Lung microvascular endothelial cell (primary cell): ENCODE measurements at regions not wholly inside any gene's neighbourhood (a gene's known extent, or its start where the extent isn't known, plus 50 kb on each side); places are given as distances from the start of the nearest gene placed in this dataset.

Experiments
- DNase-seq, 2 donors: peaks; one replicate each; pipeline versions ENCODE4 v3.0.0 to v3.0.0-alpha.2; 2010; ENCODE audit warnings: low read depth in 2 of 2

- no peak for DNase-seq
These were observed 101.8 kb downstream of the CAND1 start for GRCh38 chr12:67370979-67371378.

- no peak for DNase-seq
These were observed 107.9 kb downstream of the CAND1 start for GRCh38 chr12:67377021-67377420.

- DNase-seq: no peak
These were observed 108.4 kb downstream of the CAND1 start for GRCh38 chr12:67377541-67377940.

GRCh38 chr12:67382241-67382871, 113.2 kb downstream of the CAND1 start:
- DNase-seq: no peak

DNA sequence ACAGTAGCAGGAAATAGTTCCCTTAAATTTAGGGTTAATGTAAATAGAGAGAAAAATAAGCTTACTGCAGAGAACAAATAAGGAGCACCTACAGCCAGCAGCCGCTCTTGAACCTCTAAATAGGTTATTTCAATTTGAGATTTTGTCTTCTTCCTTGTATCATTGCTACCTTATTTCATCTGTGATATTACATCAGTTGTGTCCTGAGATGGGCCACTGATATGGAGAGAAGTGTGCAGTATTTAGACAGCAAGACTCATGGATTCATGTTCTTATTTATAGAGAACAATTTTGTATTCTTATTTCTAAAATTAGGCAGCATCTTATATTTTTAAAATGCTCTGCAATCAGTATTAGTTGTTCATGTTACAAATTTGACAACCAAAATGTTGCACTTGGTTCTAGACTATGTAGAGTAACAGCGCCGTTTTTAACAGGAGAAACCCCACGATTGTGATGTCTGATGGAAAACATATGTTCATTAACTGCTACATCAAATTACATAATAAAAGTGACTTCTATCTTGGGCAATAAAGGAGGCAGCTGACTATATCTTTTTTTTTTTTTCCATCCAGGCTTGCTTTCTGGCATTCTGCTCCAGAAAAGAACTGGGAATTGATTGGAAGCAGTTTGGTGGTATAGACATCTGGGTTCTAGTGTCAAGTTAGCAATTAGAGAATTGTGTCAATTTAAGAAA, 117.9 kb downstream of the CAND1 start:
- DNase-seq: no peak

- no peak for DNase-seq
These were observed 119.4 kb downstream of the CAND1 start for GRCh38 chr12:67388331-67389138.

DNA sequence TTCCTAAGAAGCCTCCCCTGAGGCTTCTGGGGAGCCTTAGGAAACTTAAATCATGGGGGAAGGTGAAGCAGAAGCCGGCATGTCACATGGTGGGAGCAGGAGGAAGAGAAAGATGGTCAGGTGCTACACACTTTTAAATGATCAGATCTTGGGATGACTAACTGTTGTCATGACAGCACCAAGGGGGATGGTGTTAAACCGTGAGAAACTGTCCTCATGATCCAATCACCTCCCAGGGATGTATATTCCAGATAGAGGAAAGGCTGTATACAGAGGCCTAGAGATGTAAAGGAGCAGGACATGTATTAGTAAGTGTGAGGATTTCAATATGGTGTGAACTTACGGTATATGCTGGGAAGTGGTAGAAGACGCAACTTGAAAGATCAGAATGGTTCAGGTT, 121.1 kb downstream of the CAND1 start:
- no peak for DNase-seq

DNA sequence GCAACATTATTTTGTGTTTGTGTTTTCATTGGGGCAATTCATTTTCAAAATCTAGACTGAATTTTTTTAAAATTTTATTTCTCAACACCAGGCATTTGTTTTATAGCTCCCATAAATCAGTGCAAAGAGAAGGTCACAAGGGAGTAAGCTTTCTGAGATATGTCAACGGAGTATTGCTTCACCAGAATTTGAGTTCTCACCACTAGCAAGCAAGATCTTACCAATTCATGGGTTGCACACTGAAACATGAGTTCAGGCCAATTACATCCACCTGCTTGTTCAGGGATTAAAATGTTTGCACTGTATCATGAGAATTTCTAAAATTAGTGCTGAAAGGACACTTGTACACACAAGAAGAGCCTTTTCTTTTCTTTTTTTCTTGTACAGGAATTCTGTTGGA, 121.9 kb downstream of the CAND1 start:
- DNase-seq: no peak

GRCh38 chr12:67391656-67392055, 122.5 kb downstream of the CAND1 start:
- no peak for DNase-seq

DNA sequence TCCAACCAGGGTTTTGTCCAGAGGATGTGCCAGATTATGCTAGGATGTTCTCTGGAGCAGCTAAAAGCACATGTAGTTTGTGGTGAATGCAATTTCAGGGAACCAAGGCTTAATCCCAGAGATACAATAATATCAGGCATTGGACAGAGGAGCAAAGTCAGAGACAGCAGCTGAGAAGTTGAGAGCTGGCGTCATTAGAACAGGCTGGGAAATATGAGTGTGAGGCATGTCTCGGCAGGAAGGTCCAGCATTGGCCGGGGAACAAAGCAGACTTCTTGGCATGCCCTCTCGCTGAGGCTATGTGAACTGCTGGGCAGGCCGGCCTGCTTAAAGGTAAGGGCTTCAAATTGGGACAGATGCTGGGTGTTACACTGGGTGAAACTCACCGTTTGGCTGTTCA, 125.4 kb downstream of the CAND1 start:
- peak in 1 of 2 donors; percentile 5 for DNase-seq

- DNase-seq: no peak
These were observed 131.6 kb downstream of the CAND1 start for GRCh38 chr12:67400742-67401141.

GRCh38 chr12:67410246-67410645, 141.1 kb downstream of the CAND1 start:
- no peak for DNase-seq

DNA sequence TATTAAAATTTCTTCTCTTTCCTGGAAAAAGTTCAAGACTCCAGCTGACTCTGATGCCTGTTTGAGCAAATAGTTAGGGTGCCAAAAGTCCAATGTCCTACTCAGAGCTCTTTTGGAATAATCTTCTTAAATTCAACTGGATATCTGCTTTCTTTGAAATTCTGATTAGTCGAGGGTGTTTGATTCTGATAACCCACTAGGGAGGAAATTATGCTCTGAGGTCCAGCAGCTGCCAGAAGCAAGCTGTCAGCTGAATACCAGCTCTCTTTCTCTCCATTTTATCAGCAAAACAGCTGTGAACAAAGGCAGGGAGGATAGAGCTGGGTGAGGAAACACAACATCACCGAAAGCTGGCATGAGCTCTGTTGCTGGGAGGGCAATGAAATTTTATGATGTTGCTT, 141.5 kb downstream of the CAND1 start:
- no peak for DNase-seq

- DNase-seq: no peak
These were observed 142.4 kb downstream of the CAND1 start for GRCh38 chr12:67411562-67411961.

GRCh38 chr12:67413577-67413976, 144.4 kb downstream of the CAND1 start:
- DNase-seq: no peak

GRCh38 chr12:67414011-67414715, 145.0 kb downstream of the CAND1 start:
- DNase-seq: no peak

- peak; percentile 3 to 11 for DNase-seq
These were observed 146.3 kb downstream of the CAND1 start for GRCh38 chr12:67415473-67415872.

GRCh38 chr12:67419810-67420209, 150.7 kb downstream of the CAND1 start:
- DNase-seq: no peak

GRCh38 chr12:67420506-67420905, 151.3 kb downstream of the CAND1 start:
- no peak for DNase-seq

DNA sequence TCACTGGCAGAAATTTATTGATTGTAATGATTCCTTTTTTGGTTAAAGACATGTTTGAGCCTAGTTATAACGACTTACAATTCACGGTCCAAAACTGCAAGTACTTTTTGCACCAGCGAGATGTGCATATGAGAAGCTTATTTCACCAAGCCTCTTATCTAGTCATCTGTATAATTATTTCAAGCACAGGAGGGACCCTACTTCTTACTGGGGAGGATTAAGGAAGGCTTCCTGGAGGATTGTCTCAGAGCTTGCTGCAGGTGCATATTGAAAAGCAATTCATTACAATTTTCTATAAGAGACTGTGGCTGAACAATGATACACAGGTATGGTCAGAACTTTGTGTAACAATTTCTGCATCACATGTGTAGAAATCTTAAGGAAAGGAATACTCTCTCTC, 152.9 kb downstream of the CAND1 start:
- DNase-seq: no peak

GRCh38 chr12:67424784-67425183, 155.6 kb downstream of the CAND1 start:
- no peak for DNase-seq

DNA sequence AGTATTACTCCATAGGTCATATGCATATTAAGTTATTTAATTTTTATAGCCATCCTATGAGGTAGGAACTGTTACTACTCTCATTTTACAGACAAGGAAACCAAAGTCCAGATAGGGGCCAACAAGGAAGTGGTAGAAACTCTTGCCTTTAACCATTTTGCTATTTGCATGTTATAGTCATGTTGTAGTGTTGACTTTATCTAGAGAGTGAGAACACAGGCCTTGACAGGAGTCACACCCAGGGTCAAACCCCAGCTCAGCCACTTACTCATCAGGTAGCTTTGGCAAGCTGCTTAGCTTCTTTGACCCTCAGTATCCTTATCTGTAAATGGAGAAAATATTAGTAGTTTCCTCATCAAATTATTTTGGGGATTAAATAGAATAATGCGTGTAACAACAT, 156.2 kb downstream of the CAND1 start:
- no peak for DNase-seq
